ENCODE measurements at regions not wholly inside any gene's neighbourhood (a gene's known extent, or its start where the extent isn't known, plus 50 kb on each side); places are given as distances from the start of the nearest gene placed in this dataset.

- TF ChIP-seq CTCF (IDR thresholded peaks at IDR 0.05) (no peak), POLR2A (IDR thresholded peaks at IDR 0.05) (no peak), EP300 (IDR thresholded peaks at IDR 0.05) (no peak)
Measured at GRCh38 chr5:12652201-12652600, 748.0 kb upstream of the CTNND2 start.
